Chondrocyte (in vitro differentiated cells): ENCODE measurements at regions not wholly inside any gene's neighbourhood (a gene's known extent, or its start where the extent isn't known, plus 50 kb on each side); places are given as distances from the start of the nearest gene placed in this dataset.

ENCODE experiments used
- DNase-seq: peaks from one replicate; pipeline ENCODE4 v3.0.0; 2021; ENCODE audit warnings: mixed read lengths, low spot score
- H3K27ac Mint-ChIP-seq: one replicate; pipeline ENCODE4 v1.8.0; 2021; ENCODE audit warnings: mild to moderate bottlenecking, moderate library complexity, mixed read lengths; ENCODE audit not compliant: unreplicated experiment
- H3K27me3 Mint-ChIP-seq: 2 replicates; pipeline ENCODE4 v1.8.0; 2021; ENCODE audit warnings: low read depth, mixed read lengths
- H3K36me3 Mint-ChIP-seq: 2 replicates; pipeline ENCODE4 v1.8.0; 2021; ENCODE audit warnings: low read depth, mixed read lengths
- H3K4me1 Mint-ChIP-seq: 2 replicates; pipeline ENCODE4 v1.8.0; 2021; ENCODE audit warnings: low read depth, mild to moderate bottlenecking, mixed read lengths
- H3K4me3 Mint-ChIP-seq: one replicate; pipeline ENCODE4 v1.8.0; 2021; ENCODE audit warnings: mild to moderate bottlenecking, moderate library complexity, mixed read lengths; ENCODE audit not compliant: unreplicated experiment
- H3K9me3 Mint-ChIP-seq: 2 replicates; pipeline ENCODE4 v1.8.0; 2021; ENCODE audit warnings: low read depth, mixed read lengths
- CTCF ChIP-seq: fragments of 200-600 bp; sonication (generic); IDR thresholded peaks from 2 replicates; pipeline ENCODE4 v1.5.0; 2021; ENCODE audit warnings: antibody characterized with exemption, mild to moderate bottlenecking, moderate library complexity

GRCh38 chr21:27759820-27760219, 792.9 kb upstream of the ADAMTS5 start:
- H3K27me3 Mint-ChIP-seq: peaks cover 3% of the 10 kb centered on the region
- no peak overlapping the region for H3K27ac Mint-ChIP-seq
- H3K4me3 Mint-ChIP-seq: no peak overlapping the region
- H3K4me1 Mint-ChIP-seq: peaks cover 10% of the 10 kb centered on the region
- no peak for DNase-seq
- H3K9me3 Mint-ChIP-seq: no peaks in the 10 kb centered on the region
- no peaks in the 10 kb centered on the region for H3K36me3 Mint-ChIP-seq
- TF ChIP-seq CTCF: no peak

GRCh38 chr21:27759091-27759659, 792.3 kb upstream of the ADAMTS5 start:
- no peaks in the 10 kb centered on the region for H3K36me3 Mint-ChIP-seq
- peaks cover 3% of the 10 kb centered on the region for H3K27me3 Mint-ChIP-seq
- no peak for DNase-seq
- H3K9me3 Mint-ChIP-seq: no peaks in the 10 kb centered on the region
- peak; percentile 65 for TF ChIP-seq CTCF
- H3K4me1 Mint-ChIP-seq: peaks cover 10% of the 10 kb centered on the region
- H3K27ac Mint-ChIP-seq: no peak overlapping the region
- H3K4me3 Mint-ChIP-seq: no peak overlapping the region

GRCh38 chr21:27756191-27756590, 789.3 kb upstream of the ADAMTS5 start:
- Mint-ChIP-seq H3K36me3 (no peaks in the 10 kb centered on the region), H3K4me3 (no peak overlapping the region), H3K27ac (no peak overlapping the region), H3K4me1 (no peaks in the 10 kb centered on the region), H3K9me3 (peaks cover 5% of the 10 kb centered on the region), H3K27me3 (peaks cover 6% of the 10 kb centered on the region)
- DNase-seq: no peak
- TF ChIP-seq CTCF: no peak

GRCh38 chr21:27743971-27744564, 777.2 kb upstream of the ADAMTS5 start:
- peaks cover 7% of the 10 kb centered on the region for H3K9me3 Mint-ChIP-seq
- TF ChIP-seq CTCF: no peak
- H3K4me1 Mint-ChIP-seq: no peaks in the 10 kb centered on the region
- no peak overlapping the region for H3K27ac Mint-ChIP-seq
- H3K36me3 Mint-ChIP-seq: peaks cover 2% of the 10 kb centered on the region
- peaks cover 3% of the 10 kb centered on the region for H3K27me3 Mint-ChIP-seq
- peak; percentile 82 for DNase-seq
- no peak overlapping the region for H3K4me3 Mint-ChIP-seq

- H3K9me3 Mint-ChIP-seq: peaks cover 13% of the 10 kb centered on the region
- no peak overlapping the region for H3K27ac Mint-ChIP-seq
- H3K4me3 Mint-ChIP-seq: no peak overlapping the region
- H3K4me1 Mint-ChIP-seq: no peaks in the 10 kb centered on the region
- H3K27me3 Mint-ChIP-seq: peaks cover 3% of the 10 kb centered on the region
- no peak for DNase-seq
- H3K36me3 Mint-ChIP-seq: peaks cover 2% of the 10 kb centered on the region
- TF ChIP-seq CTCF: no peak
Observed at GRCh38 chr21:27741736-27742135, 774.8 kb upstream of the ADAMTS5 start.
